ENCODE measurements at regions not wholly inside any gene's neighbourhood (a gene's known extent, or its start where the extent isn't known, plus 50 kb on each side); places are given as distances from the start of the nearest gene placed in this dataset.
"Not testable (repeated sequence)": the region's sequence is repeated elsewhere in the genome, so short reads cannot be mapped to it uniquely, and the experiment has no call there.

GRCh38 chr17:5763595-5764306, 179.4 kb upstream of the NLRP1 start:
- no peak overlapping the region for H3K4me3 ChIP-seq (replicated peaks in 1 of 2; ENCODE audit: low read depth in 2 of 2, low read length in 2 of 2)
- no peak for DNase-seq (ENCODE audit: low read depth in 2 of 2)
- TF ChIP-seq CTCF (IDR thresholded peaks at IDR 0.05; ENCODE audit: low read depth, low read length), result no peak

- no peak for TF ChIP-seq CTCF (IDR thresholded peaks at IDR 0.05; ENCODE audit: low read depth, low read length)
- H3K4me3 ChIP-seq (replicated peaks in 1 of 2; ENCODE audit: low read depth in 2 of 2, low read length in 2 of 2), result no peak overlapping the region
- no peak for DNase-seq (ENCODE audit: low read depth in 2 of 2)
These were observed 185.5 kb upstream of the NLRP1 start for GRCh38 chr17:5769593-5770354.

GRCh38 chr17:5770441-5771270, 186.3 kb upstream of the NLRP1 start:
- H3K4me3 ChIP-seq (replicated peaks in 1 of 2; ENCODE audit: low read depth in 2 of 2, low read length in 2 of 2), result no peak overlapping the region
- no peak for TF ChIP-seq CTCF (IDR thresholded peaks at IDR 0.05; ENCODE audit: low read depth, low read length)
- DNase-seq (ENCODE audit: low read depth in 2 of 2), result no peak

GRCh38 chr17:5771271-5771577, 186.9 kb upstream of the NLRP1 start:
- DNase-seq (ENCODE audit: low read depth in 2 of 2); H3K4me3 ChIP-seq (replicated peaks in 1 of 2; ENCODE audit: low read depth in 2 of 2, low read length in 2 of 2): not testable (repeated sequence)

GRCh38 chr17:5772017-5772416, 187.7 kb upstream of the NLRP1 start:
- not testable (repeated sequence) for H3K4me3 ChIP-seq (replicated peaks in 1 of 2; ENCODE audit: low read depth in 2 of 2, low read length in 2 of 2); DNase-seq (ENCODE audit: low read depth in 2 of 2)

GRCh38 chr17:5772720-5773119, 188.4 kb upstream of the NLRP1 start:
- TF ChIP-seq CTCF (IDR thresholded peaks at IDR 0.05; ENCODE audit: low read depth, low read length), result no peak
- H3K4me3 ChIP-seq (replicated peaks in 1 of 2; ENCODE audit: low read depth in 2 of 2, low read length in 2 of 2), result no peak overlapping the region
- peak; percentile 62 to 65 for DNase-seq (ENCODE audit: low read depth in 2 of 2)

GRCh38 chr17:5773816-5774360, 189.6 kb upstream of the NLRP1 start:
- no peak for TF ChIP-seq CTCF (IDR thresholded peaks at IDR 0.05; ENCODE audit: low read depth, low read length)
- no peak for DNase-seq (ENCODE audit: low read depth in 2 of 2)
- H3K4me3 ChIP-seq (replicated peaks in 1 of 2; ENCODE audit: low read depth in 2 of 2, low read length in 2 of 2), result no peak overlapping the region
